Liver (tissue), 8 donors: ENCODE measurements at regions not wholly inside any gene's neighbourhood (a gene's known extent, or its start where the extent isn't known, plus 50 kb on each side); places are given as distances from the start of the nearest gene placed in this dataset.

Source experiments
- DNase-seq: peaks from one replicate; pipeline ENCODE4 v3.0.0-alpha.2; 2017; ENCODE audit warnings: low spot score
- H3K27ac ChIP-seq, 2 donors: one replicate each; pipeline ENCODE4 v1.7.0; 2013; ENCODE audit warnings: inconsistent platforms in 2 of 2, low read length in 2 of 2, control low read depth in 1 of 2, low read depth in 1 of 2, mild to moderate bottlenecking in 1 of 2
- H3K27me3 ChIP-seq, 4 donors: one replicate each; pipeline versions ENCODE4 v1.6.1 to v1.7.0; 2013; ENCODE audit warnings: low read length in 3 of 4, inconsistent platforms in 1 of 4, mild to moderate bottlenecking in 1 of 4, moderate library complexity in 1 of 4; ENCODE audit not compliant: control insufficient read depth in 4 of 4, insufficient read depth in 4 of 4
- H3K36me3 ChIP-seq, 4 donors: one replicate each; pipeline versions ENCODE4 v1.6.1 to v1.7.0; 2013; ENCODE audit warnings: low read length in 3 of 4, mild to moderate bottlenecking in 3 of 4, low read depth in 1 of 4, moderate library complexity in 1 of 4; ENCODE audit not compliant: control insufficient read depth in 4 of 4, insufficient read depth in 3 of 4
- H3K4me1 ChIP-seq, 4 donors: one replicate each; pipeline versions ENCODE4 v1.6.1 to v1.7.0; 2013; ENCODE audit warnings: low read length in 3 of 4, mild to moderate bottlenecking in 3 of 4, moderate library complexity in 1 of 4; ENCODE audit not compliant: control insufficient read depth in 4 of 4, insufficient read depth in 4 of 4
- H3K4me3 ChIP-seq, 3 donors: one replicate each; pipeline versions ENCODE4 v1.6.1 to v1.7.0; 2013; ENCODE audit warnings: low read length in 3 of 3, control low read depth in 1 of 3, low read depth in 1 of 3, mild to moderate bottlenecking in 1 of 3
- H3K9ac ChIP-seq, 2 donors: one replicate each; pipeline ENCODE4 v1.7.0; 2013; ENCODE audit warnings: low read length in 2 of 2, mild to moderate bottlenecking in 2 of 2, moderate library complexity in 2 of 2, control low read depth in 1 of 2, low read depth in 1 of 2
- H3K9me3 ChIP-seq, 4 donors: one replicate each; pipeline versions ENCODE4 v1.6.1 to v1.7.0; 2013; ENCODE audit warnings: low read length in 3 of 4; ENCODE audit not compliant: control insufficient read depth in 4 of 4
- CTCF ChIP-seq: fragments of 150-350 bp; IDR thresholded peaks from 2 replicates; pipeline ENCODE4 v1.5.1; 2017; ENCODE audit warnings: improper control_type of control experiment, low read depth, low read length; ENCODE audit not compliant: missing input control
- EGR1 ChIP-seq, 2 donors: IDR thresholded peaks; 2 replicates each; pipeline ENCODE4 v1.6.1; 2016 to 2018; ENCODE audit warnings: antibody characterized with exemption in 2 of 2, low read depth in 2 of 2
- FOXA1 ChIP-seq: IDR thresholded peaks from 2 replicates; pipeline ENCODE4 v1.6.1; 2016; ENCODE audit warnings: antibody characterized with exemption
- FOXA2 ChIP-seq: IDR thresholded peaks from 2 replicates; pipeline ENCODE4 v1.6.1; 2016; ENCODE audit warnings: antibody characterized with exemption
- GABPA ChIP-seq, 2 donors: IDR thresholded peaks in 1 of 2; conservative IDR thresholded peaks in 1 of 2; 2 replicates each; pipeline ENCODE4 v1.6.1; 2016; ENCODE audit warnings: antibody characterized with exemption in 2 of 2, mild to moderate bottlenecking in 1 of 2, moderate library complexity in 1 of 2
- HNF4A ChIP-seq, 2 donors: conservative IDR thresholded peaks; 2 replicates each; pipeline ENCODE4 v1.6.1; 2016; ENCODE audit warnings: antibody characterized with exemption in 2 of 2, mild to moderate bottlenecking in 2 of 2
- HNF4G ChIP-seq: IDR thresholded peaks from 2 replicates; pipeline ENCODE4 v1.6.1; 2016; ENCODE audit warnings: antibody characterized with exemption
- JUND ChIP-seq, 2 donors: IDR thresholded peaks; 2 replicates each; pipeline ENCODE4 v1.6.1; 2016; ENCODE audit warnings: antibody characterized with exemption in 2 of 2
- MAX ChIP-seq: IDR thresholded peaks from 2 replicates; pipeline ENCODE4 v1.6.1; 2016; ENCODE audit warnings: antibody characterized with exemption
- NR2F2 ChIP-seq: IDR thresholded peaks from 2 replicates; pipeline ENCODE4 v1.6.1; 2016; ENCODE audit warnings: antibody characterized with exemption
- RAD21 ChIP-seq, 2 donors: IDR thresholded peaks; 2 replicates each; pipeline ENCODE4 v1.6.1; 2016; ENCODE audit warnings: antibody characterized with exemption in 2 of 2, mild to moderate bottlenecking in 2 of 2
- RXRA ChIP-seq, 2 donors: IDR thresholded peaks; 2 replicates each; pipeline ENCODE4 v1.6.1; 2017 to 2018; ENCODE audit warnings: antibody characterized with exemption in 2 of 2, mild to moderate bottlenecking in 1 of 2
- SP1 ChIP-seq: IDR thresholded peaks from 2 replicates; pipeline ENCODE4 v1.6.1; 2018; ENCODE audit warnings: antibody characterized with exemption, mild to moderate bottlenecking
- TAF1 ChIP-seq: conservative IDR thresholded peaks from 2 replicates; pipeline ENCODE4 v1.6.1; 2016; ENCODE audit warnings: antibody characterized with exemption, mild to moderate bottlenecking
- YY1 ChIP-seq: IDR thresholded peaks from 2 replicates; pipeline ENCODE4 v1.6.1; 2016; ENCODE audit warnings: antibody characterized with exemption, mild to moderate bottlenecking
- WGBS: extraction: QIAGEN DNeasy Blood & Tissue Kit; methylation state at CpG from one replicate; pipeline ENCODE4 v1.1.7; 2013; 5-methylcytosine and 5-hydroxymethylcytosine counted together
- TF ChIP-seq, protein P1 (sequence below): IDR thresholded peaks from 2 replicates; pipeline ENCODE4 v1.6.1; 2016; ENCODE audit warnings: antibody characterized with exemption
- TF ChIP-seq, protein P2 (sequence below): IDR thresholded peaks from 2 replicates; pipeline ENCODE4 v1.6.1; 2016; ENCODE audit warnings: antibody characterized with exemption, mild to moderate bottlenecking
- TF ChIP-seq, protein P3 (sequence below): IDR thresholded peaks from 2 replicates; pipeline ENCODE4 v1.6.1; 2016; ENCODE audit warnings: antibody characterized with exemption
- donor health status: healthy.
- donor health status: healthy.
- donor health status: healthy.
- donor health status: healthy.
- donor health status: healthy.

DNA sequence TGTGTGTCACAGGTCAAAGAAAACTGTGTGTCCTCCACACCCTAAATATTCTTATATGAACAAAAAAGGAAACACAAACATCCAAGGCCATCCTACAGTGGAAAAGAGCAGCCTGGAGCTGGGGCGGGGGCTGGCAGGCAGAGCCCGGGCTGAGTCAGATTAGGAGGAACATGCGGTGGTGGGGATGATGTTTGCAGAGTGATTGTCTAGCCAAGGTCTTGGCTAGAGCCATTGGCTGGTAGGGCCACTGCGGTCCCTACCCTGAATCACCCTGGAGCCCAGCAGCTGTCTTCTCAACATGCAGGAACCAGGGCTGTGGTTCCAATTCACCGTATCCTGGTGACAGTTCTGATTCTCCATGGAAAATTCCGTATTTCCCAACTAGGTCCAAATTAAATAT, 439.5 kb downstream of the FGF9 start:
- TF ChIP-seq EGR1 (IDR thresholded peaks at IDR 0.05; ENCODE audit: low read depth in 2 of 2) (no peak), MAX (no peak), RXRA (IDR thresholded peaks at IDR 0.05) (no peak), CTCF (no peak), YY1 (no peak), JUND (IDR thresholded peaks at IDR 0.05) (no peak), FOXA2 (no peak), TAF1 (no peak), NR2F2 (no peak), HNF4A (conservative IDR thresholded peaks at IDR 0.05) (no peak), FOXA1 (no peak), HNF4G (no peak), RAD21 (IDR thresholded peaks at IDR 0.05) (no peak), GABPA (IDR thresholded peaks at IDR 0.05 in 1 of 2, conservative IDR thresholded peaks at IDR 0.05 in 1 of 2) (no peak), SP1 (no peak)
- TF ChIP-seq, protein P1, sequence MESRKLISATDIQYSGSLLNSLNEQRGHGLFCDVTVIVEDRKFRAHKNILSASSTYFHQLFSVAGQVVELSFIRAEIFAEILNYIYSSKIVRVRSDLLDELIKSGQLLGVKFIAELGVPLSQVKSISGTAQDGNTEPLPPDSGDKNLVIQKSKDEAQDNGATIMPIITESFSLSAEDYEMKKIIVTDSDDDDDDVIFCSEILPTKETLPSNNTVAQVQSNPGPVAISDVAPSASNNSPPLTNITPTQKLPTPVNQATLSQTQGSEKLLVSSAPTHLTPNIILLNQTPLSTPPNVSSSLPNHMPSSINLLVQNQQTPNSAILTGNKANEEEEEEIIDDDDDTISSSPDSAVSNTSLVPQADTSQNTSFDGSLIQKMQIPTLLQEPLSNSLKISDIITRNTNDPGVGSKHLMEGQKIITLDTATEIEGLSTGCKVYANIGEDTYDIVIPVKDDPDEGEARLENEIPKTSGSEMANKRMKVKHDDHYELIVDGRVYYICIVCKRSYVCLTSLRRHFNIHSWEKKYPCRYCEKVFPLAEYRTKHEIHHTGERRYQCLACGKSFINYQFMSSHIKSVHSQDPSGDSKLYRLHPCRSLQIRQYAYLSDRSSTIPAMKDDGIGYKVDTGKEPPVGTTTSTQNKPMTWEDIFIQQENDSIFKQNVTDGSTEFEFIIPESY = no peak
- TF ChIP-seq, protein P2, sequence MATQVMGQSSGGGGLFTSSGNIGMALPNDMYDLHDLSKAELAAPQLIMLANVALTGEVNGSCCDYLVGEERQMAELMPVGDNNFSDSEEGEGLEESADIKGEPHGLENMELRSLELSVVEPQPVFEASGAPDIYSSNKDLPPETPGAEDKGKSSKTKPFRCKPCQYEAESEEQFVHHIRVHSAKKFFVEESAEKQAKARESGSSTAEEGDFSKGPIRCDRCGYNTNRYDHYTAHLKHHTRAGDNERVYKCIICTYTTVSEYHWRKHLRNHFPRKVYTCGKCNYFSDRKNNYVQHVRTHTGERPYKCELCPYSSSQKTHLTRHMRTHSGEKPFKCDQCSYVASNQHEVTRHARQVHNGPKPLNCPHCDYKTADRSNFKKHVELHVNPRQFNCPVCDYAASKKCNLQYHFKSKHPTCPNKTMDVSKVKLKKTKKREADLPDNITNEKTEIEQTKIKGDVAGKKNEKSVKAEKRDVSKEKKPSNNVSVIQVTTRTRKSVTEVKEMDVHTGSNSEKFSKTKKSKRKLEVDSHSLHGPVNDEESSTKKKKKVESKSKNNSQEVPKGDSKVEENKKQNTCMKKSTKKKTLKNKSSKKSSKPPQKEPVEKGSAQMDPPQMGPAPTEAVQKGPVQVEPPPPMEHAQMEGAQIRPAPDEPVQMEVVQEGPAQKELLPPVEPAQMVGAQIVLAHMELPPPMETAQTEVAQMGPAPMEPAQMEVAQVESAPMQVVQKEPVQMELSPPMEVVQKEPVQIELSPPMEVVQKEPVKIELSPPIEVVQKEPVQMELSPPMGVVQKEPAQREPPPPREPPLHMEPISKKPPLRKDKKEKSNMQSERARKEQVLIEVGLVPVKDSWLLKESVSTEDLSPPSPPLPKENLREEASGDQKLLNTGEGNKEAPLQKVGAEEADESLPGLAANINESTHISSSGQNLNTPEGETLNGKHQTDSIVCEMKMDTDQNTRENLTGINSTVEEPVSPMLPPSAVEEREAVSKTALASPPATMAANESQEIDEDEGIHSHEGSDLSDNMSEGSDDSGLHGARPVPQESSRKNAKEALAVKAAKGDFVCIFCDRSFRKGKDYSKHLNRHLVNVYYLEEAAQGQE = no peak
- TF ChIP-seq, protein P3, sequence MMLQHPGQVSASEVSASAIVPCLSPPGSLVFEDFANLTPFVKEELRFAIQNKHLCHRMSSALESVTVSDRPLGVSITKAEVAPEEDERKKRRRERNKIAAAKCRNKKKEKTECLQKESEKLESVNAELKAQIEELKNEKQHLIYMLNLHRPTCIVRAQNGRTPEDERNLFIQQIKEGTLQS = no peak
- H3K4me3 ChIP-seq = no peak overlapping the region
- H3K27me3 ChIP-seq = peaks cover 0 to 3% (median 0%) of the 10 kb centered on the region in 4 donors
- H3K9ac ChIP-seq = no peak overlapping the region
- no peak for DNase-seq
- 56% methylated on average over 6 of the region's 6 CpGs for WGBS
- H3K27ac ChIP-seq = no peak overlapping the region
- H3K36me3 ChIP-seq = no peaks in the 10 kb centered on the region
- peaks cover 0 to 25% (median 18%) of the 10 kb centered on the region in 4 donors for H3K4me1 ChIP-seq
- H3K9me3 ChIP-seq = peaks cover 0 to 3% (median 0%) of the 10 kb centered on the region in 4 donors
